ENCODE measurements at regions not wholly inside any gene's neighbourhood (a gene's known extent, or its start where the extent isn't known, plus 50 kb on each side); places are given as distances from the start of the nearest gene placed in this dataset.

- Histone ChIP-seq H2AK5ac (ENCODE audit: low read depth, low read length) (no peak overlapping the region), H2BK120ac (ENCODE audit: low read depth, low read length) (no peak overlapping the region), H2BK15ac (ENCODE audit: low read depth, low read length) (no peak overlapping the region), H3K9ac (ENCODE audit: low read depth, low read length) (no peak overlapping the region), H3K4me2 (ENCODE audit: low read depth, low read length) (no peak overlapping the region), H3K56ac (ENCODE audit: extremely low read depth, insufficient read depth, low read length) (no peak overlapping the region), H2AK9ac (replicated peaks; ENCODE audit: low read depth, low read length, poor library complexity) (no peak overlapping the region), H3K79me1 (ENCODE audit: low read depth in 1 of 2, low read length in 2 of 2) (no peaks in the 10 kb centered on the region), H3K18ac (ENCODE audit: low read depth, low read length) (no peak overlapping the region), H3K27ac (ENCODE audit: insufficient read depth, low read length) (no peak overlapping the region), H3K36me3 (ENCODE audit: control insufficient read depth, insufficient read depth, low read length) (no peaks in the 10 kb centered on the region), H3K9me3 (ENCODE audit: control insufficient read depth, insufficient read depth, low read length) (no peaks in the 10 kb centered on the region), H3K14ac (replicated peaks; ENCODE audit: low read depth, low read length) (no peak overlapping the region), H4K5ac (ENCODE audit: low read depth, low read length) (no peak overlapping the region), H2BK20ac (ENCODE audit: low read depth, low read length) (no peak overlapping the region), H3K4me3 (ENCODE audit: insufficient read depth, low read depth, low read length) (no peak overlapping the region), H3K9me1 (ENCODE audit: insufficient read depth, low read length) (no peaks in the 10 kb centered on the region), H2BK5ac (ENCODE audit: low read depth, low read length, poor library complexity, severe bottlenecking) (no peak overlapping the region), H4K91ac (ENCODE audit: insufficient read depth, low read depth, low read length) (no peak overlapping the region), H3K27me3 (ENCODE audit: control insufficient read depth, insufficient read depth, low read length) (no peaks in the 10 kb centered on the region), H3K4me1 (ENCODE audit: control insufficient read depth, insufficient read depth, low read length) (no peaks in the 10 kb centered on the region), H3K23ac (ENCODE audit: low read depth, low read length) (no peak overlapping the region), H4K20me1 (ENCODE audit: insufficient read depth, low read length) (no peaks in the 10 kb centered on the region), H2AFZ (replicated peaks; ENCODE audit: low read length, poor library complexity) (no peak overlapping the region), H3K4ac (ENCODE audit: low read depth, low read length) (no peak overlapping the region), H4K8ac (ENCODE audit: low read depth in 2 of 2, low read length in 2 of 2) (no peak overlapping the region)
- dilution Hi-C loops (cut with HindIII; ENCODE audit: low sequenced_read_pairs, unreplicated experiment) = no loop called here
- in situ Hi-C loops (cut with MboI; ENCODE audit: low sequenced_read_pairs) = no loop called here
- no peak for ATAC-seq (ENCODE audit: low read depth)
- intact Hi-C loops (cut with micrococcal nuclease) = no loop called here
- ChIA-PET POLR2A (ENCODE audit: unreplicated experiment) (no interaction called here), CTCF (interaction anchor here (0.9 kb wide), 1 partner anchor 10 kb away, joined by 3 read pairs; no protein-coding TSS in a partner anchor)
- DNase-seq = no peak
- BruUV-seq (replicated peaks) = no TSS peak
- TF ChIP-seq MXI1 (IDR thresholded peaks at IDR 0.05; ENCODE audit: borderline replicate concordance, low read depth, low read length) (no peak), RCOR1 (IDR thresholded peaks at IDR 0.05; ENCODE audit: insufficient replicate concordance, low read length) (no peak), BHLHE40 (IDR thresholded peaks at IDR 0.05; ENCODE audit: low read depth, low read length) (no peak), USF2 (IDR thresholded peaks at IDR 0.05; ENCODE audit: low read depth, low read length) (no peak), CTCF (conservative IDR thresholded peaks at IDR 0.05; ENCODE audit: low read depth, low read length) (no peak)
Measured at GRCh38 chr7:23918856-23919255, 208.8 kb downstream of the STK31 start.

Data from IMR-90 (cell line).